Stimulated activated CD8-positive, alpha-beta memory T cell treated with anti-CD3 and anti-CD28 coated beads, Interleukin-4, amount 100 ng/mL, for 1 hour (primary cell): ENCODE measurements at regions not wholly inside any gene's neighbourhood (a gene's known extent, or its start where the extent isn't known, plus 50 kb on each side); places are given as distances from the start of the nearest gene placed in this dataset.

Experiments used
- DNase-seq, 2 donors: peaks; one replicate each; pipeline ENCODE4 v3.0.0-alpha.2; 2020; ENCODE audit warnings: low read depth in 2 of 2, low spot score in 1 of 2

DNA sequence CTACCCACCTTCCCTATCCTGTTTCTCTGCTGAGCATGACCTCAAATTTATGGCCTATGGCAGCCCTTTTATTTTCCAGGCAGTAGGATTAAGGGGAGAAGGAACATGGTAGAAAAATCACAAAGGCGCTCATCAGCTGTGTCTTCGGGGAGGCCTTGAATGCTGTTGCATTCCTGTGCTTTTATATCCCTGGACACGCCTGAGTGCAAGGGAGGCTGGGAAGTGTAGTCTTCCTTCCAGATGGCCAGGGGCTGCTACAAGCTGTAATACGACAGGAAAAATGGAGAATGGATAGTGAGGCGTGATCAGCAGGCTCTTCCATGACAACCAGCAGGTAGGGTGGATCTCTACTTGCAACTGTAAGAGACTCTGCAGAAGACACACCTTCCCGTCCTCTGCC lies 210.9 kb upstream of the GGTLC1 start:
- no peak for DNase-seq

DNA sequence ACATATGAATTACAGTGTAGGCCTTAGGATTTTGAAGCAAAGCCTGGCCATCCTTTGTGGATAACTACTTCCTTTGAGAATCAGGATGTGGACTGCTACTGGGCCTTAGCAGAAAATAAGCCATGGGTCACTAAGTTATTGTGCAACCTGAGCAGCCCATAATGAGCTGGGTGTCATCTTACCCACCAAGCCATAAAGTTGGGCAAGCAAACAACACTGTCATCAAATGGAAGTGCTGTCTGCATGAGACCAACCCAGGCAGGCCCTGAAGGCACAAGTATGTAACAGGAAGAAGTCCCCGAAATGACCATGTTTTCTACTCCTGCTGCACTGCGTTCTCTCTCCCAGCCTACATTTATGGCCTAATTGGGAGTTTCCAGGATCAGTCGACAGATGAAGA lies 205.6 kb upstream of the GGTLC1 start:
- no peak for DNase-seq

DNA sequence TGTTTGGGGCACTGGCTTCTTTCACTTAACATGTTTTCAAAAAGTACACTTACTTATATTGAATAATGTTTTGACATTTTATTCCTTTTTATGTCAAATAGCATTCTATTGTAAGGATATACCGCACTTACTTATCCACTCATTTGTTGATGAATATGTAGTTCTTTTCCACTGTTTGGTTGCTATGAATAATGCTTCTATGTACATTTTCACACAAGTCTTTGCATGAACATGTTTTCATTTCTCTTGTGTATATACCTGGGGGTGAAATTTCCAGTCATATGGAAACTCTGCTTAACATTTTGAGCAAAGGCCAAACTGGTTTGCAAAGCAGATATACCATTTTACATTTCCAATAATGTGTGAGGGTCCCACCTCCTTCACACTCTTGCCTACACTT lies 202.3 kb upstream of the GGTLC1 start:
- DNase-seq = no peak

DNA sequence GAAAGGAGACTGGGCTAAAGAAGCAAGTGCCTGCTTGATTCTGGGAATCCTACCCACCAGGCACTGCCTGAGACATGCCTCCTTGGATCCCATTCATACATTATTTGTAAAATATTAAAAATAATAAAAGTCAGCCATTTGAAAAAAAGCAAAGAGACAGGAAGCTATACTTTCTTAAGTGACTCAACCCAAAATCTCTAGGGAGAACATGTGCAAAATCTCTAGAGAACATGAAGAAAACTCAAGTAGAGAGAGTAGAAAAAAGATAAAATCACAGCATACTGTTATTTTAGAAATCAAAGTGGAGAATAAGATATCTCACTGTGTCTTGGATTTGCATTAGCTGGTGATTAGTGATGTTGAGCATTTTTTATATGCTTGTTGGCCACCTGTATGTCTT lies 197.2 kb upstream of the GGTLC1 start:
- no peak for DNase-seq

DNA sequence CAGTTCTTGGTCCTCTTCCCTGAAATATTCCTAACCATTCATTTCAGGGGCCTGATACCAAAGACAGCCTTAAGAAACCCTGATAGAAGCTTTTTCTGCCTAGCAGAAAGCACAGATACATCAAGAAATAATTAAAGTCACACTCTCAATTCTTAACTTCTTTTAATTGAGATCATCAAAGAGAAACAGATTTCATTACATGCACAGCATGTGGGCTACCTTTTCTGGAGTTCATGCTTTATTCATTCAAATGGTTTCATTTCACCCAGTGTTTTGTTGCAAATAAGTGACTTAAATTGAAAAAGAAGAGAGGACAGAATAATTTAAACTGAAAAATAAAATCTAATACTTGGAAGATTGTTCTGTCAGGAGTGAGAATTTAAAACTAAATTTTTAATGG lies 192.6 kb upstream of the GGTLC1 start:
- DNase-seq = no peak

DNA sequence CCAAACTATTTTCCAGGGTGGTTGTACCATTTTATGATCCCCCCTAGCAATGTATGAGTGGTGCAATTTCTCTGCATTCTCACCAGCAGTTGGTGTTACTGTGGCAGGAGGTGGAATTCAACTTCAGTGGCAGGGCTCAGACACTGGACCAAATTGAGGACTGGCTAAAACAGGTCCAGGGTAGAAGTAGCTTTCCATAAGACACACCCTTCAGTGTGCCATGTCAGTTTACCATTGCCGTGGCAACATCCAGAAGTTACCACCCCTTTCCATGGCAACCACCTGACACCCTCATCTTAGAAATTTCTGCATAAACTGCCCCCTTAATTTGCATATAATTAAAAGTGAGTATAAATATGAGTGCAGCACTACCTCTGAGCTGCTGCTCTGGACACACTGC lies 180.7 kb upstream of the GGTLC1 start:
- DNase-seq = no peak

GRCh38 chr20:24166412-24166811 lies 177.8 kb upstream of the GGTLC1 start:
- no peak for DNase-seq

DNA sequence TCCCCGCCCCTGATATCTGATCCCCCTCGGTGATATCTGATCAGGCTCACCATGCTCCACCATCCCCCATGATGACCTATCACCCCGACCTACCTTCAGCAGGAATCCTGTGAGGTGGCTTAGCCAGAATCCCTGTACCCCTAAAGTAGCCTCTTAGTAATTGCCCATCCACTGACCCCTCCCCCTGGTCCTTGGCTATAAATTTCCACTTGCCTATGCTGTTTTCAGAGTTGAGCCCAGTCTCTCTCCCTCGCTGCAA lies 177.5 kb upstream of the GGTLC1 start:
- DNase-seq = no peak

DNA sequence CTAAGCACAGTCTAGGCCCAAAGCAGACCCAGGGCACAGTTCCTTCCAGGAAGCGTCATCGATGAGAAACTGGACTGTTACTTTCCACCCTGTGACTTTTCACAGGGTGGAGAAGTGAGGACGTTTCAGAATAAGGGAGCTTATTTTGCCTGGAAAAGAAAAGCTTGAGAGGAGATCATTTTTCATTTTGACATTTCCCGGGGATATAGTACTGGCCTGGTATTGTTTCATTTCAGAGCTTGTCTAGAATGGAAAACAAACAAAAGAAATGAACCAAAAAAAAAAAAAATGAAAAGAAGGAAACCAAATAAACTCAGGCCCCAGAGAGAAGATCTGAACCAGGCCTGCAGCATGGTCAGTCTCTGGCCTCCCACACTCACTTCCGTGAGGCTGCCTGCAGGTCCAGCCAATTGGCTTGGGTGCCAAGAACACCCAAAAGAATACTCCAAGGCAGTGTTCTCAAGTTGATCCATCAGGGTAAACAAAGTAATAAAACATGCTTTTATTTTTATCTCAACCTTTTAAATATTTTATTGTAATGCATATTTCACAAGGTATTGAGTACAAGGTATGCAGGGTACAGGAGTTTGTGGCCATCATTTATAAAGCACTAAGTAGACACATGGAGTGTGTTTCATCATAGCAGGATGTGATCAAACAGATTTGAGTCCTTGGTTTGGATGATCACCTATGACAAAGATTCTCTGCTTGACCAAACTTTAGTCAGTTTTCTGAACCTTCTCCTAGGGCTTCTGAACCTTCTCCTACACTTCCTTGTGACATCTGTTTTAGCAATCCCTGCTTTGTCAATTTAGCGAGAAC lies 176.9 kb upstream of the GGTLC1 start:
- no peak for DNase-seq

GRCh38 chr20:24164360-24164759 lies 175.8 kb upstream of the GGTLC1 start:
- DNase-seq = no peak

GRCh38 chr20:24163506-24163905 lies 174.9 kb upstream of the GGTLC1 start:
- DNase-seq = no peak

DNA sequence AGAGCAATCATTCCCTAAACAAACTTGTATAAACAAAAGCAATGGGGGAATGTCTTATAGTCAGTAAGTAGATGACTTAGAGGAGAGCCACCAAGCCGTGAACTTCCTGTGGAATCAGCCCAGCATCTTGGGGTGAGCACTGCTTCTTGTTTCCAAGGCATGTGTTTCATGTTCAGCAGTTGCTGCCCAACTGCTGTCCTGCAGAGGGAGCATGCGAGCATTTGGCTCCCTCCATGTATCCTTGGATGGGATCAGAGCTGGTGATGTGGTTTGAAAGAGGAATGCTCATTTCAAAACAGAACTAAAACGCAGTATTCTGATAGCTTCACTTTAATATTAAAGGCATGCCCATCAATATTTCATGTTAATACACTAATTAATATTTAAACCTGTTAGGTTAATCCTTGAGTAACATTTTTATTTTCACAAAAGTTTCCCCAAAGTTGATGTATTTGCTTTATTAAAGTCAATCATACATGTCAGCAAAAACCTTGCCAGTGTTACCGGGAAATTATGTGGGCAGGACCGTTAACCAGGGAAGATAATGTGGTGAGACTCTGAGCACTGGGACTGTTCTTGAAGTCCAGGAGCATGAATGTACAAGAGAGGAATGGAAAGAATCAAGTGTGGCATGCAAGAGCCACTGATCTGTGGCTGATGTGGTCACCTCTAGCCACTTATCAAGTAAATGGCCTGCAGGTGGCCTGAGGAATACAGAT lies 172.1 kb upstream of the GGTLC1 start:
- no peak for DNase-seq

DNA sequence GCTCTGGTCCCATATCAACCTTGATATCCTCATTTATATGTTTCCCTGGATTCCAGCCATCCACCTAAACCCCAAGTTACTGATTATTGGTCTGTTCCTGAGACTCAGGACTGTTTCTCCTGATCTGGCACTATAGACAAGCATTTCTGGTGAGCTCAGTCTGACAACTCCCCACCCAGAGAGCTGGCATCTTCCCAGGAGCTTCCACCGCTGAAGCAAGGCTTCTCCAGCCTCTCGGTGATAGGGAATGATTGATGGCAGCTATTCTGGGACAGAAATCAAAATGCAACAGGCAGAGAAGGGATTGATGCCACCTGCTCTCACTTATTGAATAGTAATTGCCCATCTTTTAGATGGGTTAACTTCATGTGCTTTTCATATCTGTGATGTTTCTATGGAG lies 169.7 kb upstream of the GGTLC1 start:
- no peak for DNase-seq

DNA sequence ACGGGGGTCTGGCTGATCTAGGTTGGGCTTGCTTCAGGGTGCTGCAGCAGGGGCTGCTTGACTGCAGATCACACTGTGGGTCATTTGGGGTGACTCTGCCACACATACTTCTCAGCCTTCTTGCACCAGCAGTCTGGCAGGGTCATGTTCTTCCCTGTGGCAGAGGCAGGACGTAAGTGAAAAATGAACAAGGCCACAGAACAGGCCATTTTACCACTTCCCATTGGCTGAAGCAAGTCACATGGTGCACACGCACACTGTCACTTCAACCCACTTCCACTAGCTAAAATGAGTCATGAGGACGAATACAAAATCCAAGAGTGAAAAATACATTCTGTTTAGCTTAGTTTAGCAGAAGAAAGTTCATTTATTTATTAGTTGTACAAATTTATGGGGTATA lies 168.6 kb upstream of the GGTLC1 start:
- no peak for DNase-seq

- DNase-seq = no peak
Measured at GRCh38 chr20:24153101-24154040, 164.8 kb upstream of the GGTLC1 start.

DNA sequence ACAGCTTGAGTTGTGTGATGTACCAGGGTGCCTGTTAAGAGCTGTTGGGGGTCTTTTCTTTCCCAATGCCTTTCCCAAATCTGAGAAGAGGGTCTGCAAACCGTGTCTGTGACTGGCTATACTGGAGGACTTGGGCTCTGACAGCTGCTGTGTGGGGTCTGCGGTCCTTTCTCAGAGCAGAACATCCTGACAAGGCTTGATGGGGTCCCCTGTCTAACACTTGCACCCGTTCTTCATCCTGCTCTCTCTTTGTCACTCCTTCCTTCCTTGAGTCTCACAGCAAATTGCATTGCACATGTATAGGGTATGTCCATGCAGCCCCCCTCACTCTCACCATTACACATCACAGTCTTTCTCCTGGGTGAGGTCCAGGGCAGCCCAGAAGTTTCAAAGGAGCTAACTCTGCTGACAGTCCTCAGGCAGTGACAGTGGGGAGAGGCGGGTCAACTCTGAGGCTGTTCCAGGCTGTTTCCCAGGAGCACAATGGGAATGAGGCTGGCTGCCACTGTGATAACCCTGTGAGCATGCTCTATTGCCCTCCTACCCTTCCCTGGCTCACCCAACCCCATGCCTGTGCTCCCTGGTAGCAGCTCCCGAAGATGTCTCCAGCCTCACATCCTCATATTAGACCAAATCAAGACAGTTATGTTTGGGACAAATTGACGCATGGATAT lies 163.2 kb upstream of the GGTLC1 start:
- no peak for DNase-seq

- no peak for DNase-seq
Measured at GRCh38 chr20:24150406-24150805, 161.8 kb upstream of the GGTLC1 start.

- DNase-seq = no peak
Measured at GRCh38 chr20:24149881-24150307, 161.3 kb upstream of the GGTLC1 start.

DNA sequence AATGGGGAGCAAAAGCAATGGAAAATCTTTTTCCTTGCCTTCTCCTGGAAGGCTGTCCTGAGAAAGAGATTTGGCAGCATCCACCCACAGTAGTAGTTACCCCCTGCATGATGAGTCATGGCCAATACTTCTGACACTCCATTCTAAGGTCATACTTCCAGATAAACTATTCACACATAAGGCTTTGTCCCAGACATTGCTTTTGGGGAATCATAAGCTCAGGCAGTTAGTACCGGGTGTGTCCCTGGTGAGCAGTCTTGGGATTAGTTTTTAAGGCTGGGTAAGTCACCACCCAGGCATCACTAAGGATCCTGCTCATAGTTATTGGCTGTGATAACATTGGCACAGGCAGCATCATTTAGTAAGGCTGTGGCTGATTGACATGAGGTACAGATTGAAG lies 160.6 kb upstream of the GGTLC1 start:
- no peak for DNase-seq

DNA sequence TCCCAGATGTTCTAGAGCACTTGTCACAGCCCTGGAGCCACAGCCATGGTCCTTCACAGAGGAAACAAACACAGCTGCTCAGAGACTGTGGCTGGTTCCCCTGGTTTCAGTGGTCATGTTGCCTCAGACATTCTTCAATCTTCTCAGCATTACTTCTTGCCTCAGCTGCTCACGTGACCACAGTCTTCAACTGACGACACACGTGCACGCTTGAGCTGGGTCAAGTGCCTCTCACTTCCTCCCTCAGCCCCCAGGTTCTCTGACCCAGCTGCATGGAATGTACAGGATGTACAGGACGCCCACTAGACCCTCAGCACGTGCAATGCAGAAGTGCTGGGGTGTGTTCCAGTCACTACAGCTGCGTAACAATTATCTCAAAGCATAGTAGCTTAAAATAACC lies 159.8 kb upstream of the GGTLC1 start:
- no peak for DNase-seq

DNA sequence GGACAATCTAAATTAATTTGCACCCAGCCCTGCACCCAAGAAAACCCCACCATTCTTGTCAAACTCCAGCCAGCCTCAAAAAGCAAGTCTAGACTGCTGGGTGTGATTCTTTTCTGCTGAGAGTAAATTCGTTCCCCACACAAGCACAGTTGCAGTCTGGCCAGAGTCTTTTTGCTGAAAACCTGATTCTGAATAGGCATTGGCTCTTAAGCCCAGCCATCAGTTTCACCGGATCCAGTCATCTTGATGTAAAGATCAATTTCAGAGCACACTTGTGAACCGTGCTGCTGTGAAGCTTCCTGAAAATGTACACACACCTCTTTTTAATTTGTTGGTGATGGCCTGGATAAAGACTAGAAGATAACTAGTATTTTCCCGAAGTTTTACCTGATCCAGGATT lies 159.4 kb upstream of the GGTLC1 start:
- no peak for DNase-seq
